ENCODE measurements at regions not wholly inside any gene's neighbourhood (a gene's known extent, or its start where the extent isn't known, plus 50 kb on each side); places are given as distances from the start of the nearest gene placed in this dataset.

DNA sequence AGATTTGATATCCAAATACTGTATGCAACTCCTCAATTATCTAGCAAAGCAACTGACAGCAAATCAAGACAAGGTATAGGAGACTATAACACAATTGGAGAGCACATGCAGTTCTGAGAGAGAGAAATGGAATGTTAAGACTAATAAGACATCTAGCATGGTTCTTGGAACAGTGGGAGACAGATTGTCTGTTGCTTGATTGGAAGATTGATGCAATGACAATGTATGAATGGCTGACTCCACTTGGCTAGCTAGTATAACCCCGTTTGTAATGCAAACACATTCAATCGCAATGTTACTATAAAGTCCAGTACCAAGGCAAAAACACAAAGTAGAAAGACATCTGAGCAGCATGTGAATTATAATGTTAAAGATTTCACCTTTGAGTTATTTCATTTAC is 179.3 kb downstream of the RPL10L start:
- TF ChIP-seq, protein P1, sequence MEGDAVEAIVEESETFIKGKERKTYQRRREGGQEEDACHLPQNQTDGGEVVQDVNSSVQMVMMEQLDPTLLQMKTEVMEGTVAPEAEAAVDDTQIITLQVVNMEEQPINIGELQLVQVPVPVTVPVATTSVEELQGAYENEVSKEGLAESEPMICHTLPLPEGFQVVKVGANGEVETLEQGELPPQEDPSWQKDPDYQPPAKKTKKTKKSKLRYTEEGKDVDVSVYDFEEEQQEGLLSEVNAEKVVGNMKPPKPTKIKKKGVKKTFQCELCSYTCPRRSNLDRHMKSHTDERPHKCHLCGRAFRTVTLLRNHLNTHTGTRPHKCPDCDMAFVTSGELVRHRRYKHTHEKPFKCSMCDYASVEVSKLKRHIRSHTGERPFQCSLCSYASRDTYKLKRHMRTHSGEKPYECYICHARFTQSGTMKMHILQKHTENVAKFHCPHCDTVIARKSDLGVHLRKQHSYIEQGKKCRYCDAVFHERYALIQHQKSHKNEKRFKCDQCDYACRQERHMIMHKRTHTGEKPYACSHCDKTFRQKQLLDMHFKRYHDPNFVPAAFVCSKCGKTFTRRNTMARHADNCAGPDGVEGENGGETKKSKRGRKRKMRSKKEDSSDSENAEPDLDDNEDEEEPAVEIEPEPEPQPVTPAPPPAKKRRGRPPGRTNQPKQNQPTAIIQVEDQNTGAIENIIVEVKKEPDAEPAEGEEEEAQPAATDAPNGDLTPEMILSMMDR (IDR thresholded peaks at IDR 0.05): no peak
- no peak for TF ChIP-seq POLR2A (IDR thresholded peaks at IDR 0.05)

Data from body of pancreas (tissue), 4 donors.